ENCODE measurements at regions not wholly inside any gene's neighbourhood (a gene's known extent, or its start where the extent isn't known, plus 50 kb on each side); places are given as distances from the start of the nearest gene placed in this dataset.

- in situ Hi-C loops (cut with MboI; ENCODE audit: low sequenced_read_pairs, unreplicated experiment): no loop called here
- TF ChIP-seq CTCF (IDR thresholded peaks at IDR 0.05; ENCODE audit: borderline replicate concordance, control extremely low read depth, extremely low read depth, insufficient read depth, missing control alignments): no peak
- no peak for DNase-seq (ENCODE audit: low spot score)
Measured at GRCh38 chr16:8292271-8292670, 298.0 kb downstream of the TMEM114 start.

GRCh38 chr16:8286348-8286747 lies 304.0 kb downstream of the TMEM114 start:
- TF ChIP-seq CTCF (IDR thresholded peaks at IDR 0.05; ENCODE audit: borderline replicate concordance, control extremely low read depth, extremely low read depth, insufficient read depth, missing control alignments): no peak
- in situ Hi-C loops (cut with MboI; ENCODE audit: low sequenced_read_pairs, unreplicated experiment): no loop called here
- no peak for DNase-seq (ENCODE audit: low spot score)

- DNase-seq (ENCODE audit: low spot score): no peak
- no peak for TF ChIP-seq CTCF (IDR thresholded peaks at IDR 0.05; ENCODE audit: borderline replicate concordance, control extremely low read depth, extremely low read depth, insufficient read depth, missing control alignments)
- in situ Hi-C loops (cut with MboI; ENCODE audit: low sequenced_read_pairs, unreplicated experiment): no loop called here
Measured at GRCh38 chr16:8283195-8283594, 307.1 kb downstream of the TMEM114 start.

GRCh38 chr16:8278031-8278580 lies 312.2 kb downstream of the TMEM114 start:
- no peak for DNase-seq (ENCODE audit: low spot score)
- in situ Hi-C loops (cut with MboI; ENCODE audit: low sequenced_read_pairs, unreplicated experiment): no loop called here
- no peak for TF ChIP-seq CTCF (IDR thresholded peaks at IDR 0.05; ENCODE audit: borderline replicate concordance, control extremely low read depth, extremely low read depth, insufficient read depth, missing control alignments)

GRCh38 chr16:8271344-8271743 lies 319.0 kb downstream of the TMEM114 start:
- in situ Hi-C loops (cut with MboI; ENCODE audit: low sequenced_read_pairs, unreplicated experiment): no loop called here
- no peak for DNase-seq (ENCODE audit: low spot score)
- TF ChIP-seq CTCF (IDR thresholded peaks at IDR 0.05; ENCODE audit: borderline replicate concordance, control extremely low read depth, extremely low read depth, insufficient read depth, missing control alignments): no peak

- TF ChIP-seq CTCF (IDR thresholded peaks at IDR 0.05; ENCODE audit: borderline replicate concordance, control extremely low read depth, extremely low read depth, insufficient read depth, missing control alignments): no peak
- no peak for DNase-seq (ENCODE audit: low spot score)
- in situ Hi-C loops (cut with MboI; ENCODE audit: low sequenced_read_pairs, unreplicated experiment): no loop called here
Measured at GRCh38 chr16:8262299-8262698, 328.0 kb downstream of the TMEM114 start.

- no peak for TF ChIP-seq CTCF (IDR thresholded peaks at IDR 0.05; ENCODE audit: borderline replicate concordance, control extremely low read depth, extremely low read depth, insufficient read depth, missing control alignments)
- no peak for DNase-seq (ENCODE audit: low spot score)
- in situ Hi-C loops (cut with MboI; ENCODE audit: low sequenced_read_pairs, unreplicated experiment): no loop called here
Measured at GRCh38 chr16:8260140-8260539, 330.2 kb downstream of the TMEM114 start.
